Hepatocyte (in vitro differentiated cells): ENCODE measurements at regions not wholly inside any gene's neighbourhood (a gene's known extent, or its start where the extent isn't known, plus 50 kb on each side); places are given as distances from the start of the nearest gene placed in this dataset.

Source experiments
- CTCF ChIP-seq: fragments of 200-600 bp; sonication (generic); IDR thresholded peaks from 2 replicates; pipeline ENCODE4 v1.5.1; 2016; ENCODE audit warnings: antibody characterized with exemption, mild to moderate bottlenecking; ENCODE audit not compliant: poor library complexity
- EZH2 ChIP-seq: fragments of 200-600 bp; sonication (generic); IDR thresholded peaks from 2 replicates; pipeline ENCODE4 v1.6.1; 2016; ENCODE audit warnings: antibody characterized with exemption, mild to moderate bottlenecking, borderline replicate concordance
- EZH2phosphoT487 ChIP-seq: fragments of 200-600 bp; sonication (generic); IDR thresholded peaks from one replicate; pipeline ENCODE4 v1.6.1; 2018; ENCODE audit warnings: antibody characterized with exemption, mild to moderate bottlenecking, low read depth, moderate library complexity; ENCODE audit not compliant: unreplicated experiment, severe bottlenecking

GRCh38 chr17:13665872-13666635, 64.3 kb upstream of the HS3ST3A1 start:
- TF ChIP-seq CTCF = no peak
- no peak for TF ChIP-seq EZH2phosphoT487
- no peak for TF ChIP-seq EZH2
